ENCODE measurements at regions not wholly inside any gene's neighbourhood (a gene's known extent, or its start where the extent isn't known, plus 50 kb on each side); places are given as distances from the start of the nearest gene placed in this dataset.

DNA sequence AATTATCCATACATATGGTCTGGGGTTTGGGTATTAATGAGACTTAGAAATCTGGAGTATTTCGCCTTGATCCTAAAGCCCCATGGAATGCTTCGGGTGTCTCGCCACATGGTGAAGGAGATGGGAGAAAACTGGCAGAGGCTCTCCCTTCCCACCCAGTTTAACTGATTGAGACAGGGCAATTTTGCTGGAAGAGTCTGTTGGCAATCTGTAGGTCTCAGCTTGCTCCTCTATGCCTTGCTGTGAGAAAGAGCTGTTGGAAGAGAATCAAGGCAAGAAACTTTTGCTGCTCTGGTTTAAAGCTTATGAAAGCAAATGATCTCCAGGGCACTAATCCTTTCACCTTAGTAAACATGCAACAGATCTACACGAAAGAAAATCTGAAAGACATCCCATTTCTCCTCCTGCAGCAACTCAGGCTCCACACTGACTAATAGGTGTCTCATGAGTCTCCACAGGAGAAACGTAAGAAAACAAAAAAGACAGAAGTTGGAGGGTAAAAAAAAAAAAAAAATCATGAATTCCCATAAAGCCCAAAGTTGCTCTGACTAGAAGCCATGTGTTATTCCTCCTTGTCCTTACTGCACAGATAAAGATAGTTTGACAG lies 369.9 kb downstream of the EFNA5 start:
- TF ChIP-seq EZH2phosphoT487 (IDR thresholded peaks at IDR 0.05; ENCODE audit: low read depth, severe bottlenecking, unreplicated experiment) (no peak), EZH2 (IDR thresholded peaks at IDR 0.05; ENCODE audit: borderline replicate concordance) (no peak)
- TF ChIP-seq, protein P1, sequence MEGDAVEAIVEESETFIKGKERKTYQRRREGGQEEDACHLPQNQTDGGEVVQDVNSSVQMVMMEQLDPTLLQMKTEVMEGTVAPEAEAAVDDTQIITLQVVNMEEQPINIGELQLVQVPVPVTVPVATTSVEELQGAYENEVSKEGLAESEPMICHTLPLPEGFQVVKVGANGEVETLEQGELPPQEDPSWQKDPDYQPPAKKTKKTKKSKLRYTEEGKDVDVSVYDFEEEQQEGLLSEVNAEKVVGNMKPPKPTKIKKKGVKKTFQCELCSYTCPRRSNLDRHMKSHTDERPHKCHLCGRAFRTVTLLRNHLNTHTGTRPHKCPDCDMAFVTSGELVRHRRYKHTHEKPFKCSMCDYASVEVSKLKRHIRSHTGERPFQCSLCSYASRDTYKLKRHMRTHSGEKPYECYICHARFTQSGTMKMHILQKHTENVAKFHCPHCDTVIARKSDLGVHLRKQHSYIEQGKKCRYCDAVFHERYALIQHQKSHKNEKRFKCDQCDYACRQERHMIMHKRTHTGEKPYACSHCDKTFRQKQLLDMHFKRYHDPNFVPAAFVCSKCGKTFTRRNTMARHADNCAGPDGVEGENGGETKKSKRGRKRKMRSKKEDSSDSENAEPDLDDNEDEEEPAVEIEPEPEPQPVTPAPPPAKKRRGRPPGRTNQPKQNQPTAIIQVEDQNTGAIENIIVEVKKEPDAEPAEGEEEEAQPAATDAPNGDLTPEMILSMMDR (IDR thresholded peaks at IDR 0.05; ENCODE audit: poor library complexity): no peak
